ENCODE measurements at regions not wholly inside any gene's neighbourhood (a gene's known extent, or its start where the extent isn't known, plus 50 kb on each side); places are given as distances from the start of the nearest gene placed in this dataset.

DNA sequence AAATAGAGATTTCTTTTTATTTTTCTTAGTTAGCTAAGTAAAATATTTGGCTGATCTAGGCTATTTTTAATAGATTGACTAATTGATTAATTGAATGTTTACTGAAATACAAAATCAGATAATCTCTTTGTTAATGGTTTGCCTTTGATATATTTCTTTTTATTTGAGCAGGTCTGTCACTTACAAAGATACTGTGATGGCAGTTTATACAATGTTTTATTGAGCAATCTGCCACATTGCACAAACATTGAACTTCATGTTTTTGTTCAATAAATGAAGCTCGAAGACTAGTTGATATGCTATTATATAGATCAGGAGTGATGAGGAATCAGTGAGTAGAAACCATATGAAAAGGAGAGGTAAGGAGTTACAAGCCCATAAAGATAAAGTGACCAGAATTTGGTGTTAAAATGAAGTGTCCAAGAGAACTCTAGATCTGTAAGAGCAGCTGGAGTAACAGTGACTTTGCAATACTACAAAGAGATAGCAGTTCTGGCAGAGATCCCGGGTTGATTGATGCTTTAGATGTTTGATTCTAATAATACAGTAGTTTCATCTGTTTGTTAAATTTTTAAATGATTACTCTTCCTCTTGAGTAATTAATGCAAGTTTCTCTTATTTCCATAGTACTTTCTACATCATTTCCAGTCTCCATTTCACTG lies 574.2 kb downstream of the CCDC85A start:
- TF ChIP-seq, protein P1, sequence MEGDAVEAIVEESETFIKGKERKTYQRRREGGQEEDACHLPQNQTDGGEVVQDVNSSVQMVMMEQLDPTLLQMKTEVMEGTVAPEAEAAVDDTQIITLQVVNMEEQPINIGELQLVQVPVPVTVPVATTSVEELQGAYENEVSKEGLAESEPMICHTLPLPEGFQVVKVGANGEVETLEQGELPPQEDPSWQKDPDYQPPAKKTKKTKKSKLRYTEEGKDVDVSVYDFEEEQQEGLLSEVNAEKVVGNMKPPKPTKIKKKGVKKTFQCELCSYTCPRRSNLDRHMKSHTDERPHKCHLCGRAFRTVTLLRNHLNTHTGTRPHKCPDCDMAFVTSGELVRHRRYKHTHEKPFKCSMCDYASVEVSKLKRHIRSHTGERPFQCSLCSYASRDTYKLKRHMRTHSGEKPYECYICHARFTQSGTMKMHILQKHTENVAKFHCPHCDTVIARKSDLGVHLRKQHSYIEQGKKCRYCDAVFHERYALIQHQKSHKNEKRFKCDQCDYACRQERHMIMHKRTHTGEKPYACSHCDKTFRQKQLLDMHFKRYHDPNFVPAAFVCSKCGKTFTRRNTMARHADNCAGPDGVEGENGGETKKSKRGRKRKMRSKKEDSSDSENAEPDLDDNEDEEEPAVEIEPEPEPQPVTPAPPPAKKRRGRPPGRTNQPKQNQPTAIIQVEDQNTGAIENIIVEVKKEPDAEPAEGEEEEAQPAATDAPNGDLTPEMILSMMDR (IDR thresholded peaks at IDR 0.05): no peak
- no peak for TF ChIP-seq POLR2A (IDR thresholded peaks at IDR 0.05)

All from ovary (tissue), 3 donors.